DOHH2 (cell line): ENCODE measurements at regions not wholly inside any gene's neighbourhood (a gene's known extent, or its start where the extent isn't known, plus 50 kb on each side); places are given as distances from the start of the nearest gene placed in this dataset.

ENCODE experiments used
- H3F3A ChIP-seq: fragments of 200-600 bp; sonication (generic), shearing (Covaris generic); 2 replicates; pipeline ENCODE4 v1.6.0; 2016; ENCODE audit warnings: antibody characterized with exemption, mild to moderate bottlenecking; ENCODE audit not compliant: control insufficient read depth, insufficient read depth
- H3K27ac ChIP-seq: fragments of 200-600 bp; sonication (generic); 2 replicates; pipeline ENCODE4 v1.5.1; 2014; ENCODE audit warnings: low read depth, mild to moderate bottlenecking, low read length, moderate library complexity
- H3K27me3 ChIP-seq: fragments of 200-600 bp; sonication (generic); 2 replicates; pipeline ENCODE4 v1.6.1; 2014; ENCODE audit warnings: mild to moderate bottlenecking, low read length, mixed read lengths; ENCODE audit not compliant: control insufficient read depth
- H3K36me3 ChIP-seq: fragments of 200-600 bp; sonication (generic); 2 replicates; pipeline ENCODE4 v1.6.1; 2014; ENCODE audit warnings: mild to moderate bottlenecking, low read length, moderate library complexity, mixed read lengths; ENCODE audit not compliant: control insufficient read depth
- H3K4me1 ChIP-seq: fragments of 200-600 bp; sonication (generic); 2 replicates; pipeline ENCODE4 v1.6.1; 2014; ENCODE audit warnings: mild to moderate bottlenecking, low read length, mixed read lengths; ENCODE audit not compliant: control insufficient read depth
- H3K4me2 ChIP-seq: fragments of 200-600 bp; sonication (generic); 2 replicates; pipeline ENCODE4 v1.6.0; 2014; ENCODE audit warnings: mild to moderate bottlenecking, low read length, moderate library complexity
- H3K4me3 ChIP-seq: fragments of 200-600 bp; sonication (generic); 2 replicates; pipeline ENCODE4 v1.5.1; 2014; ENCODE audit warnings: mild to moderate bottlenecking, low read length, mixed read lengths
- H3K79me2 ChIP-seq: fragments of 200-600 bp; sonication (generic); 2 replicates; pipeline ENCODE4 v1.6.1; 2014; ENCODE audit warnings: mild to moderate bottlenecking, low read length, mixed read lengths; ENCODE audit not compliant: control insufficient read depth
- H3K9me2 ChIP-seq: fragments of 200-600 bp; sonication (generic); replicated peaks from 2 replicates; pipeline ENCODE4 v1.6.1; 2014; ENCODE audit warnings: mild to moderate bottlenecking, low read length, mixed read lengths; ENCODE audit not compliant: control insufficient read depth
- H3K9me3 ChIP-seq: fragments of 200-600 bp; sonication (generic); 2 replicates; pipeline ENCODE4 v1.6.1; 2014; ENCODE audit warnings: antibody characterized with exemption, low read length, mixed read lengths; ENCODE audit not compliant: control insufficient read depth, insufficient read depth
- H4K20me1 ChIP-seq: fragments of 200-600 bp; sonication (generic); 2 replicates; pipeline ENCODE4 v1.6.0; 2014; ENCODE audit warnings: low read depth, mild to moderate bottlenecking, antibody characterized with exemption, low read length, moderate library complexity; ENCODE audit not compliant: control insufficient read depth, insufficient read depth
- CTCF ChIP-seq: fragments of 200-600 bp; sonication (generic); IDR thresholded peaks from one replicate; pipeline ENCODE4 v1.5.1; 2014; ENCODE audit warnings: antibody characterized with exemption, mild to moderate bottlenecking, low read depth, low read length; ENCODE audit not compliant: poor library complexity, severe bottlenecking
- EZH2phosphoT487 ChIP-seq: fragments of 200-600 bp; sonication (generic); IDR thresholded peaks from 2 replicates; pipeline ENCODE4 v1.6.1; 2017; ENCODE audit warnings: borderline replicate concordance, mild to moderate bottlenecking, antibody characterized with exemption, low read length, moderate library complexity, mixed read lengths

- no peak overlapping the region for H3K4me2 ChIP-seq
- no peaks in the 10 kb centered on the region for H4K20me1 ChIP-seq
- no peaks in the 10 kb centered on the region for H3K9me3 ChIP-seq
- H3K27ac ChIP-seq, result no peak overlapping the region
- no peaks in the 10 kb centered on the region for H3K9me2 ChIP-seq
- no peaks in the 10 kb centered on the region for H3K36me3 ChIP-seq
- TF ChIP-seq EZH2phosphoT487, result no peak
- TF ChIP-seq CTCF, result no peak
- no peaks in the 10 kb centered on the region for H3K79me2 ChIP-seq
- no peaks in the 10 kb centered on the region for H3K27me3 ChIP-seq
- no peaks in the 10 kb centered on the region for H3F3A ChIP-seq
- no peak overlapping the region for H3K4me3 ChIP-seq
- H3K4me1 ChIP-seq, result no peaks in the 10 kb centered on the region
Measured at GRCh38 chrX:1933964-1934363, 319.1 kb downstream of the ASMT start.

- H3K79me2 ChIP-seq, result no peaks in the 10 kb centered on the region
- H4K20me1 ChIP-seq, result no peaks in the 10 kb centered on the region
- H3K9me3 ChIP-seq, result no peaks in the 10 kb centered on the region
- no peaks in the 10 kb centered on the region for H3K4me1 ChIP-seq
- H3K9me2 ChIP-seq, result no peaks in the 10 kb centered on the region
- TF ChIP-seq CTCF (no peak), EZH2phosphoT487 (no peak)
- H3K27me3 ChIP-seq, result no peaks in the 10 kb centered on the region
- no peak overlapping the region for H3K4me3 ChIP-seq
- H3F3A ChIP-seq, result no peaks in the 10 kb centered on the region
- H3K27ac ChIP-seq, result no peak overlapping the region
- H3K36me3 ChIP-seq, result no peaks in the 10 kb centered on the region
- no peak overlapping the region for H3K4me2 ChIP-seq
Measured at GRCh38 chrX:1935805-1936204, 320.9 kb downstream of the ASMT start.

GRCh38 chrX:1938190-1938589 lies 323.3 kb downstream of the ASMT start:
- H3K27ac ChIP-seq, result no peak overlapping the region
- H3K9me2 ChIP-seq, result no peaks in the 10 kb centered on the region
- H3K27me3 ChIP-seq, result no peaks in the 10 kb centered on the region
- no peaks in the 10 kb centered on the region for H3K4me1 ChIP-seq
- TF ChIP-seq EZH2phosphoT487 (no peak), CTCF (no peak)
- no peak overlapping the region for H3K4me2 ChIP-seq
- no peaks in the 10 kb centered on the region for H3F3A ChIP-seq
- H3K9me3 ChIP-seq, result no peaks in the 10 kb centered on the region
- H3K4me3 ChIP-seq, result no peak overlapping the region
- no peaks in the 10 kb centered on the region for H3K79me2 ChIP-seq
- no peaks in the 10 kb centered on the region for H3K36me3 ChIP-seq
- H4K20me1 ChIP-seq, result no peaks in the 10 kb centered on the region

- no peaks in the 10 kb centered on the region for H3K9me3 ChIP-seq
- no peaks in the 10 kb centered on the region for H3K4me1 ChIP-seq
- H3F3A ChIP-seq, result no peaks in the 10 kb centered on the region
- no peak for TF ChIP-seq EZH2phosphoT487
- TF ChIP-seq CTCF, result no peak
- no peaks in the 10 kb centered on the region for H3K9me2 ChIP-seq
- no peaks in the 10 kb centered on the region for H3K79me2 ChIP-seq
- no peak overlapping the region for H3K4me2 ChIP-seq
- H3K27ac ChIP-seq, result no peak overlapping the region
- H3K4me3 ChIP-seq, result no peak overlapping the region
- H4K20me1 ChIP-seq, result no peaks in the 10 kb centered on the region
- no peaks in the 10 kb centered on the region for H3K36me3 ChIP-seq
- no peaks in the 10 kb centered on the region for H3K27me3 ChIP-seq
Measured at GRCh38 chrX:1941321-1941720, 326.5 kb downstream of the ASMT start.
